HG03442 (cell line): ENCODE measurements at regions not wholly inside any gene's neighbourhood (a gene's known extent, or its start where the extent isn't known, plus 50 kb on each side); places are given as distances from the start of the nearest gene placed in this dataset.

Experiments used
- ATAC-seq: cut with Tn5 transposase; IDR thresholded peaks from one replicate; pipeline ENCODE4 v1.9.1; 2021; ENCODE audit warnings: mild to moderate bottlenecking, moderate library complexity; ENCODE audit not compliant: unreplicated experiment

GRCh38 chr10:62545160-62546066 lies 171.2 kb downstream of the ZNF365 start:
- ATAC-seq: no peak

GRCh38 chr10:62548686-62549085 lies 174.5 kb downstream of the ZNF365 start:
- ATAC-seq: no peak

GRCh38 chr10:62550173-62550572 lies 176.0 kb downstream of the ZNF365 start:
- ATAC-seq: no peak

GRCh38 chr10:62554632-62555199 lies 180.5 kb downstream of the ZNF365 start:
- peak; percentile 68 for ATAC-seq

GRCh38 chr10:62559481-62560200 lies 185.5 kb downstream of the ZNF365 start:
- ATAC-seq: no peak

- no peak for ATAC-seq
Observed at GRCh38 chr10:62560201-62560819, 186.1 kb downstream of the ZNF365 start.

- no peak for ATAC-seq
Observed at GRCh38 chr10:62561151-62561550, 187.0 kb downstream of the ZNF365 start.

- ATAC-seq: no peak
Observed at GRCh38 chr10:62562101-62562500, 187.9 kb downstream of the ZNF365 start.

- no peak for ATAC-seq
Observed at GRCh38 chr10:62562795-62563194, 188.6 kb downstream of the ZNF365 start.

- ATAC-seq: no peak
Observed at GRCh38 chr10:62573929-62574328, 199.8 kb downstream of the ZNF365 start.

GRCh38 chr10:62577076-62577475 lies 202.9 kb downstream of the ZNF365 start:
- ATAC-seq: no peak

- no peak for ATAC-seq
Observed at GRCh38 chr10:62577666-62578291, 203.6 kb downstream of the ZNF365 start.

- no peak for ATAC-seq
Observed at GRCh38 chr10:62578301-62578700, 204.1 kb downstream of the ZNF365 start.

GRCh38 chr10:62578916-62579315 lies 204.7 kb downstream of the ZNF365 start:
- no peak for ATAC-seq

- ATAC-seq: no peak
Observed at GRCh38 chr10:62580396-62580795, 206.2 kb downstream of the ZNF365 start.

GRCh38 chr10:62581351-62581750 lies 207.2 kb downstream of the ZNF365 start:
- ATAC-seq: no peak

- no peak for ATAC-seq
Observed at GRCh38 chr10:62582101-62582705, 208.0 kb downstream of the ZNF365 start.

- no peak for ATAC-seq
Observed at GRCh38 chr10:62582804-62583208, 208.6 kb downstream of the ZNF365 start.

GRCh38 chr10:62583876-62584615 lies 209.9 kb downstream of the ZNF365 start:
- ATAC-seq: peak; percentile 64

GRCh38 chr10:62584731-62585130 lies 210.6 kb downstream of the ZNF365 start:
- ATAC-seq: no peak
